ENCODE measurements at regions not wholly inside any gene's neighbourhood (a gene's known extent, or its start where the extent isn't known, plus 50 kb on each side); places are given as distances from the start of the nearest gene placed in this dataset.

- Histone ChIP-seq H3K4me3 (ENCODE audit: low read depth in 1 of 3, low read length in 3 of 3) (no peak overlapping the region), H3K27me3 (ENCODE audit: control insufficient read depth in 4 of 4, insufficient read depth in 4 of 4, low read length in 3 of 4) (no peaks in the 10 kb centered on the region), H3K36me3 (ENCODE audit: control insufficient read depth in 4 of 4, insufficient read depth in 3 of 4, low read depth in 1 of 4, low read length in 3 of 4) (peaks cover 0 to 3% (median 0%) of the 10 kb centered on the region in 4 donors), H3K9ac (ENCODE audit: low read depth in 1 of 2, low read length in 2 of 2) (no peak overlapping the region), H3K4me1 (ENCODE audit: control insufficient read depth in 4 of 4, insufficient read depth in 4 of 4, low read length in 3 of 4) (no peaks in the 10 kb centered on the region), H3K9me3 (ENCODE audit: control insufficient read depth in 4 of 4, low read length in 3 of 4) (peaks cover 0 to 9% (median 5%) of the 10 kb centered on the region in 4 donors), H3K27ac (ENCODE audit: low read depth in 1 of 2, low read length in 2 of 2) (no peak overlapping the region)
- no peak for DNase-seq (ENCODE audit: low spot score)
- TF ChIP-seq ZBTB33 (IDR thresholded peaks at IDR 0.05) (no peak), CTCF (IDR thresholded peaks at IDR 0.05; ENCODE audit: low read depth, low read length, missing input control) (no peak), NR2F2 (IDR thresholded peaks at IDR 0.05) (no peak)
Observed at GRCh38 chr5:109247986-109248385, 161.8 kb downstream of the PJA2 start.

GRCh38 chr5:109246841-109247592, 162.8 kb downstream of the PJA2 start:
- peak overlapping the region in 1 of 3 donors; percentile 12 for H3K4me3 ChIP-seq (ENCODE audit: low read depth in 1 of 3, low read length in 3 of 3)
- peaks cover 0 to 9% (median 5%) of the 10 kb centered on the region in 4 donors for H3K9me3 ChIP-seq (ENCODE audit: control insufficient read depth in 4 of 4, low read length in 3 of 4)
- no peak for DNase-seq (ENCODE audit: low spot score)
- H3K9ac ChIP-seq (ENCODE audit: low read depth in 1 of 2, low read length in 2 of 2), result no peak overlapping the region
- TF ChIP-seq EGR1 (IDR thresholded peaks at IDR 0.05; ENCODE audit: low read depth in 2 of 2), result no peak
- no peak for TF ChIP-seq TAF1 (conservative IDR thresholded peaks at IDR 0.05)
- TF ChIP-seq SP1 (IDR thresholded peaks at IDR 0.05), result no peak
- no peak for TF ChIP-seq MAX (IDR thresholded peaks at IDR 0.05)
- no peak for TF ChIP-seq ATF3 (IDR thresholded peaks at IDR 0.05)
- TF ChIP-seq FOXA1 (IDR thresholded peaks at IDR 0.05), result no peak
- TF ChIP-seq CTCF (IDR thresholded peaks at IDR 0.05; ENCODE audit: low read depth, low read length, missing input control), result no peak
- TF ChIP-seq RXRA (IDR thresholded peaks at IDR 0.05), result no peak
- no peak for TF ChIP-seq REST (IDR thresholded peaks at IDR 0.05)
- TF ChIP-seq YY1 (IDR thresholded peaks at IDR 0.05), result no peak
- TF ChIP-seq HNF4G (IDR thresholded peaks at IDR 0.05), result no peak
- no peak for TF ChIP-seq RAD21 (IDR thresholded peaks at IDR 0.05)
- TF ChIP-seq NR2F2 (IDR thresholded peaks at IDR 0.05), result no peak
- no peak for TF ChIP-seq ZBTB33 (IDR thresholded peaks at IDR 0.05)
- TF ChIP-seq FOXA2 (IDR thresholded peaks at IDR 0.05), result no peak
- no peak for TF ChIP-seq GABPA (IDR thresholded peaks at IDR 0.05 in 1 of 2, conservative IDR thresholded peaks at IDR 0.05 in 1 of 2)
- no peak for TF ChIP-seq HNF4A (conservative IDR thresholded peaks at IDR 0.05)
- TF ChIP-seq JUND (IDR thresholded peaks at IDR 0.05), result no peak
- WGBS, result 95% methylated on average over 7 of the region's 7 CpGs
- H3K27me3 ChIP-seq (ENCODE audit: control insufficient read depth in 4 of 4, insufficient read depth in 4 of 4, low read length in 3 of 4), result no peaks in the 10 kb centered on the region
- H3K27ac ChIP-seq (ENCODE audit: low read depth in 1 of 2, low read length in 2 of 2), result no peak overlapping the region
- H3K4me1 ChIP-seq (ENCODE audit: control insufficient read depth in 4 of 4, insufficient read depth in 4 of 4, low read length in 3 of 4), result no peaks in the 10 kb centered on the region
- H3K36me3 ChIP-seq (ENCODE audit: control insufficient read depth in 4 of 4, insufficient read depth in 3 of 4, low read depth in 1 of 4, low read length in 3 of 4), result peaks cover 0 to 3% (median 0%) of the 10 kb centered on the region in 4 donors
